Lung (tissue), 11 donors: ENCODE measurements at regions not wholly inside any gene's neighbourhood (a gene's known extent, or its start where the extent isn't known, plus 50 kb on each side); places are given as distances from the start of the nearest gene placed in this dataset.
"Not testable (repeated sequence)": the region's sequence is repeated elsewhere in the genome, so short reads cannot be mapped to it uniquely, and the experiment has no call there.

Experiments used
- ATAC-seq: fragments of 200-7000 bp; cut with Tn5 transposase; one replicate; pipeline ENCODE4 v1.9.1; 2020; ENCODE audit warnings: moderate number of reproducible peaks; ENCODE audit not compliant: insufficient read depth, low FRiP score
- DNase-seq, 3 donors: peaks; one replicate each; pipeline ENCODE4 v3.0.0-alpha.2; 2013 to 2017
- H3K27ac ChIP-seq, 2 donors: one replicate each; pipeline ENCODE4 v1.5.1; 2013; ENCODE audit warnings: mild to moderate bottlenecking in 2 of 2, moderate library complexity in 2 of 2, control low read depth in 1 of 2, inconsistent platforms in 1 of 2, low read depth in 1 of 2, low read length in 1 of 2
- H3K27me3 ChIP-seq, 3 donors: one replicate each; pipeline ENCODE4 v1.5.1; 2013; ENCODE audit warnings: low read length in 2 of 3; ENCODE audit not compliant: control insufficient read depth in 3 of 3, insufficient read depth in 3 of 3
- H3K36me3 ChIP-seq, 4 donors: one replicate each; pipeline ENCODE4 v1.5.1; 2013; ENCODE audit warnings: low read length in 4 of 4, mild to moderate bottlenecking in 1 of 4, moderate library complexity in 1 of 4; ENCODE audit not compliant: control insufficient read depth in 4 of 4, insufficient read depth in 4 of 4
- H3K4me1 ChIP-seq, 5 donors: one replicate each; pipeline ENCODE4 v1.5.1; 2013; ENCODE audit warnings: low read length in 5 of 5, mild to moderate bottlenecking in 2 of 5, moderate library complexity in 1 of 5; ENCODE audit not compliant: control insufficient read depth in 5 of 5, insufficient read depth in 5 of 5
- H3K4me3 ChIP-seq: one replicate; pipeline ENCODE4 v1.5.1; 2013; ENCODE audit warnings: mild to moderate bottlenecking, control low read depth, moderate library complexity
- H3K9ac ChIP-seq, 2 donors: one replicate each; pipeline ENCODE4 v1.5.1; 2013; ENCODE audit warnings: low read length in 2 of 2, control low read depth in 1 of 2; ENCODE audit not compliant: insufficient read depth in 1 of 2
- H3K9me3 ChIP-seq, 4 donors: one replicate each; pipeline ENCODE4 v1.5.1; 2013; ENCODE audit warnings: low read length in 3 of 4, mild to moderate bottlenecking in 1 of 4, moderate library complexity in 1 of 4; ENCODE audit not compliant: control insufficient read depth in 4 of 4, insufficient read depth in 3 of 4
- CTCF ChIP-seq: IDR thresholded peaks from 2 replicates; pipeline ENCODE4 v1.5.1; 2012; ENCODE audit warnings: mild to moderate bottlenecking; ENCODE audit errors: control extremely low read depth, extremely low read depth
- WGBS, 2 donors: extraction: QIAGEN DNeasy Blood & Tissue Kit; methylation state at CpG; one replicate each; pipeline ENCODE4 v1.1.7; 2013; 5-methylcytosine and 5-hydroxymethylcytosine counted together
- donor health status: control.
- donor health status: control.
- donor health status: Bipolar disorder and iron deficiency.
- donor health status: healthy.
- donor health status: DM: yes; HTN: yes; CAD: no.

- Histone ChIP-seq H3K36me3 (no peaks in the 10 kb centered on the region), H3K27ac (no peak overlapping the region), H3K27me3 (no peaks in the 10 kb centered on the region), H3K9ac (no peak overlapping the region), H3K4me1 (no peaks in the 10 kb centered on the region), H3K4me3 (no peak overlapping the region), H3K9me3 (peaks cover 0 to 2% (median 0%) of the 10 kb centered on the region in 4 donors)
- ATAC-seq (no peak), DNase-seq (no peak)
- TF ChIP-seq CTCF = no peak
Observed at GRCh38 chr10:23657677-23658076, 218.8 kb downstream of the OTUD1 start.

- H3K27me3 ChIP-seq, ATAC-seq, H3K36me3 ChIP-seq, DNase-seq, H3K27ac ChIP-seq, H3K4me3 ChIP-seq, H3K9ac ChIP-seq, H3K9me3 ChIP-seq, H3K4me1 ChIP-seq: not testable (repeated sequence)
- 73 to 78% methylated on average over 7 of the region's 7 CpGs for WGBS, 2 donors
Observed at GRCh38 chr10:23671866-23672265, 233.0 kb downstream of the OTUD1 start.

GRCh38 chr10:23675585-23675984, 236.7 kb downstream of the OTUD1 start:
- no peak for DNase-seq
- H3K27ac ChIP-seq = no peak overlapping the region
- WGBS, 2 donors = 87 to 90% methylated on average over 2 of the region's 2 CpGs
- no peaks in the 10 kb centered on the region for H3K36me3 ChIP-seq
- H3K9ac ChIP-seq = no peak overlapping the region
- ATAC-seq = no peak
- H3K4me3 ChIP-seq = no peak overlapping the region
- no peaks in the 10 kb centered on the region for H3K4me1 ChIP-seq
- TF ChIP-seq CTCF = no peak
- peaks cover 0 to 4% (median under 1%) of the 10 kb centered on the region in 4 donors for H3K9me3 ChIP-seq
- H3K27me3 ChIP-seq = no peaks in the 10 kb centered on the region

GRCh38 chr10:23676296-23676695, 237.4 kb downstream of the OTUD1 start:
- Histone ChIP-seq H3K9me3 (peaks cover 0 to 4% (median under 1%) of the 10 kb centered on the region in 4 donors), H3K27ac (no peak overlapping the region), H3K4me1 (no peaks in the 10 kb centered on the region), H3K4me3 (no peak overlapping the region), H3K9ac (no peak overlapping the region), H3K36me3 (no peaks in the 10 kb centered on the region), H3K27me3 (no peaks in the 10 kb centered on the region)
- DNase-seq (peak in 1 of 3 donors; percentile 27), ATAC-seq (no peak)
- WGBS, 2 donors = 65 to 78% methylated on average over 2 of the region's 2 CpGs
- no peak for TF ChIP-seq CTCF
